Kidney capillary endothelial cell (primary cell): ENCODE measurements at regions not wholly inside any gene's neighbourhood (a gene's known extent, or its start where the extent isn't known, plus 50 kb on each side); places are given as distances from the start of the nearest gene placed in this dataset.
"Not testable (repeated sequence)": the region's sequence is repeated elsewhere in the genome, so short reads cannot be mapped to it uniquely, and the experiment has no call there.

ENCODE experiments used
- DNase-seq: peaks from one replicate; pipeline ENCODE4 v3.0.0-alpha.2; 2018; ENCODE audit warnings: low spot score

- no peak for DNase-seq
Observed at GRCh38 chr2:18986046-18986445, 372.4 kb downstream of the OSR1 start.

- DNase-seq: no peak
Observed at GRCh38 chr2:18980786-18981430, 377.5 kb downstream of the OSR1 start.

- no peak for DNase-seq
Observed at GRCh38 chr2:18980104-18980785, 378.2 kb downstream of the OSR1 start.

- no peak for DNase-seq
Observed at GRCh38 chr2:18977409-18977808, 381.0 kb downstream of the OSR1 start.

- peak; percentile 3 for DNase-seq
Observed at GRCh38 chr2:18976168-18976961, 382.1 kb downstream of the OSR1 start.

GRCh38 chr2:18975506-18976167, 382.8 kb downstream of the OSR1 start:
- no peak for DNase-seq

- no peak for DNase-seq
Observed at GRCh38 chr2:18971628-18972027, 382.3 kb upstream of the NT5C1B start.

- DNase-seq: no peak
Observed at GRCh38 chr2:18971069-18971378, 381.7 kb upstream of the NT5C1B start.

GRCh38 chr2:18966131-18966530, 376.8 kb upstream of the NT5C1B start:
- no peak for DNase-seq

- not testable (repeated sequence) for DNase-seq
Observed at GRCh38 chr2:18963739-18964256, 374.4 kb upstream of the NT5C1B start.

- no peak for DNase-seq
Observed at GRCh38 chr2:18961991-18962421, 372.6 kb upstream of the NT5C1B start.

GRCh38 chr2:18959952-18960717, 370.8 kb upstream of the NT5C1B start:
- no peak for DNase-seq

- no peak for DNase-seq
Observed at GRCh38 chr2:18959200-18959599, 369.8 kb upstream of the NT5C1B start.

- DNase-seq: no peak
Observed at GRCh38 chr2:18957909-18958308, 368.5 kb upstream of the NT5C1B start.

GRCh38 chr2:18950361-18950851, 361.0 kb upstream of the NT5C1B start:
- DNase-seq: no peak

- no peak for DNase-seq
Observed at GRCh38 chr2:18949871-18950270, 360.5 kb upstream of the NT5C1B start.

GRCh38 chr2:18940184-18940583, 350.8 kb upstream of the NT5C1B start:
- no peak for DNase-seq

GRCh38 chr2:18939740-18940139, 350.4 kb upstream of the NT5C1B start:
- not testable (repeated sequence) for DNase-seq

- DNase-seq: no peak
Observed at GRCh38 chr2:18934886-18935285, 345.5 kb upstream of the NT5C1B start.

GRCh38 chr2:18932853-18933252, 343.5 kb upstream of the NT5C1B start:
- no peak for DNase-seq

GRCh38 chr2:18930971-18931370, 341.6 kb upstream of the NT5C1B start:
- DNase-seq: no peak
